HG02798 (cell line): ENCODE measurements at regions not wholly inside any gene's neighbourhood (a gene's known extent, or its start where the extent isn't known, plus 50 kb on each side); places are given as distances from the start of the nearest gene placed in this dataset.
"Not testable (repeated sequence)": the region's sequence is repeated elsewhere in the genome, so short reads cannot be mapped to it uniquely, and the experiment has no call there.

ENCODE experiments used
- ATAC-seq: cut with Tn5 transposase; IDR thresholded peaks from one replicate; pipeline ENCODE4 v1.9.1; 2021; ENCODE audit warnings: mild to moderate bottlenecking; ENCODE audit not compliant: unreplicated experiment, poor library complexity

- no peak for ATAC-seq
Observed at GRCh38 chr20:48492715-48493070, 335.1 kb downstream of the PREX1 start.

- ATAC-seq, result no peak
Observed at GRCh38 chr20:48492015-48492714, 335.6 kb downstream of the PREX1 start.

GRCh38 chr20:48490961-48491831 lies 336.6 kb downstream of the PREX1 start:
- no peak for ATAC-seq

- not testable (repeated sequence) for ATAC-seq
Observed at GRCh38 chr20:48490341-48490740, 337.5 kb downstream of the PREX1 start.

GRCh38 chr20:48489656-48490055 lies 338.1 kb downstream of the PREX1 start:
- ATAC-seq, result no peak

- peak; percentile 41 for ATAC-seq
Observed at GRCh38 chr20:48489046-48489463, 338.7 kb downstream of the PREX1 start.

- peak; percentile 43 for ATAC-seq
Observed at GRCh38 chr20:48488334-48489034, 339.3 kb downstream of the PREX1 start.

- ATAC-seq, result no peak
Observed at GRCh38 chr20:48486065-48486464, 341.7 kb downstream of the PREX1 start.

GRCh38 chr20:48485153-48485552 lies 342.6 kb downstream of the PREX1 start:
- ATAC-seq, result not testable (repeated sequence)

GRCh38 chr20:48483334-48484066 lies 344.3 kb downstream of the PREX1 start:
- ATAC-seq, result no peak

GRCh38 chr20:48482790-48483189 lies 345.0 kb downstream of the PREX1 start:
- ATAC-seq, result no peak

- ATAC-seq, result no peak
Observed at GRCh38 chr20:48480216-48480772, 347.5 kb downstream of the PREX1 start.

GRCh38 chr20:48478806-48479585 lies 348.8 kb downstream of the PREX1 start:
- no peak for ATAC-seq

- no peak for ATAC-seq
Observed at GRCh38 chr20:48478370-48478769, 349.4 kb downstream of the PREX1 start.

- ATAC-seq, result no peak
Observed at GRCh38 chr20:48476854-48477253, 350.9 kb downstream of the PREX1 start.

- ATAC-seq, result no peak
Observed at GRCh38 chr20:48474022-48474421, 353.8 kb downstream of the PREX1 start.

- ATAC-seq, result no peak
Observed at GRCh38 chr20:48471759-48472408, 355.9 kb downstream of the PREX1 start.

GRCh38 chr20:48471176-48471575 lies 356.6 kb downstream of the PREX1 start:
- ATAC-seq, result no peak

GRCh38 chr20:48470141-48470540 lies 357.7 kb downstream of the PREX1 start:
- no peak for ATAC-seq
